Panc1 (cell line): ENCODE measurements at regions not wholly inside any gene's neighbourhood (a gene's known extent, or its start where the extent isn't known, plus 50 kb on each side); places are given as distances from the start of the nearest gene placed in this dataset.

Source experiments
- CTCF ChIP-seq: fragments of 450-650 bp; IDR thresholded peaks from 2 replicates; pipeline ENCODE4 v1.5.1; 2017; ENCODE audit warnings: mild to moderate bottlenecking
- REST ChIP-seq, 2 experiments: IDR thresholded peaks; 2 replicates each; pipeline ENCODE4 v1.6.1; 2011 to 2012; ENCODE audit warnings: low read depth in 2 of 2, control low read depth in 1 of 2, low read length in 1 of 2, mild to moderate bottlenecking in 1 of 2, moderate library complexity in 1 of 2; ENCODE audit not compliant: insufficient read depth in 1 of 2
- TCF7L2 ChIP-seq: IDR thresholded peaks from 2 replicates; pipeline ENCODE4 v1.6.1; 2011; ENCODE audit warnings: mild to moderate bottlenecking, low read depth, low read length, inconsistent platforms

GRCh38 chr3:106018929-106019550 is 150.2 kb upstream of the CBLB start:
- TF ChIP-seq REST (IDR thresholded peaks at IDR 0.05; ENCODE audit: insufficient read depth in 1 of 2, low read depth in 2 of 2, low read length in 1 of 2): no peak
- TF ChIP-seq CTCF: no peak
- TF ChIP-seq TCF7L2: no peak
